GM12874 (cell line): ENCODE measurements at regions not wholly inside any gene's neighbourhood (a gene's known extent, or its start where the extent isn't known, plus 50 kb on each side); places are given as distances from the start of the nearest gene placed in this dataset.

Experiments used
- CTCF ChIP-seq: IDR thresholded peaks from 2 replicates; pipeline ENCODE4 v1.5.1; 2011; ENCODE audit warnings: low read depth, mild to moderate bottlenecking, control low read depth, low read length, moderate library complexity; ENCODE audit not compliant: insufficient read depth

- no peak for TF ChIP-seq CTCF
These were observed 489.7 kb upstream of the CELF2 start for GRCh38 chr10:10527861-10528562.

GRCh38 chr10:10528563-10528910, 489.1 kb upstream of the CELF2 start:
- TF ChIP-seq CTCF = no peak

GRCh38 chr10:10530313-10530712, 487.4 kb upstream of the CELF2 start:
- TF ChIP-seq CTCF = no peak

- TF ChIP-seq CTCF = no peak
These were observed 485.4 kb upstream of the CELF2 start for GRCh38 chr10:10532236-10532635.

GRCh38 chr10:10532826-10533225, 484.8 kb upstream of the CELF2 start:
- no peak for TF ChIP-seq CTCF

- no peak for TF ChIP-seq CTCF
These were observed 484.2 kb upstream of the CELF2 start for GRCh38 chr10:10533437-10533836.

- TF ChIP-seq CTCF = no peak
These were observed 479.3 kb upstream of the CELF2 start for GRCh38 chr10:10538326-10538725.
